ENCODE measurements at regions not wholly inside any gene's neighbourhood (a gene's known extent, or its start where the extent isn't known, plus 50 kb on each side); places are given as distances from the start of the nearest gene placed in this dataset.

DNA sequence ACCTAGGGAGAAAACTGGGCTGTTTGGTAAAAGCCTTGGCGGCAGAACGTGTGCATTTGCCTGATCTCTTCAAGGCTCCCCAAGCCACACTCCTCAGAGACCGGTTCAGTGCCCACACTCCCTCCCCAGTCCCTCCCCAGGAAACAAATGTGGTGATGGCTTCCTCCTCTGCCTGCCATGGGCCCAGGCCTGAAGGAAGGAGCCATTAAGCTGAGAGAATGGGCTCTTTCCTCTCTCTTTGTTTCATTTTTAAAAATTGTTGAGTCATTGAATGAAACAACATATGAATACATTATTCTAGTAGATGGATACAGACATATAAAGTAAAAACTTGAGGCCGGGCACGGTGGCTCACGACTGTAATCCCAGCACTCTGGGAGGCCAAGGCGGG, 50.6 kb upstream of the YWHAQ start:
- Histone ChIP-seq H3K4me3 (no peak overlapping the region), H3K36me3 (no peaks in the 10 kb centered on the region), H3K27me3 (ENCODE audit: low read depth) (no peaks in the 10 kb centered on the region), H3K9me3 (replicated peaks) (no peaks in the 10 kb centered on the region), H3K27ac (replicated peaks) (no peak overlapping the region), H3K4me1 (no peaks in the 10 kb centered on the region)
- TF ChIP-seq, protein P1, sequence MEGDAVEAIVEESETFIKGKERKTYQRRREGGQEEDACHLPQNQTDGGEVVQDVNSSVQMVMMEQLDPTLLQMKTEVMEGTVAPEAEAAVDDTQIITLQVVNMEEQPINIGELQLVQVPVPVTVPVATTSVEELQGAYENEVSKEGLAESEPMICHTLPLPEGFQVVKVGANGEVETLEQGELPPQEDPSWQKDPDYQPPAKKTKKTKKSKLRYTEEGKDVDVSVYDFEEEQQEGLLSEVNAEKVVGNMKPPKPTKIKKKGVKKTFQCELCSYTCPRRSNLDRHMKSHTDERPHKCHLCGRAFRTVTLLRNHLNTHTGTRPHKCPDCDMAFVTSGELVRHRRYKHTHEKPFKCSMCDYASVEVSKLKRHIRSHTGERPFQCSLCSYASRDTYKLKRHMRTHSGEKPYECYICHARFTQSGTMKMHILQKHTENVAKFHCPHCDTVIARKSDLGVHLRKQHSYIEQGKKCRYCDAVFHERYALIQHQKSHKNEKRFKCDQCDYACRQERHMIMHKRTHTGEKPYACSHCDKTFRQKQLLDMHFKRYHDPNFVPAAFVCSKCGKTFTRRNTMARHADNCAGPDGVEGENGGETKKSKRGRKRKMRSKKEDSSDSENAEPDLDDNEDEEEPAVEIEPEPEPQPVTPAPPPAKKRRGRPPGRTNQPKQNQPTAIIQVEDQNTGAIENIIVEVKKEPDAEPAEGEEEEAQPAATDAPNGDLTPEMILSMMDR (IDR thresholded peaks at IDR 0.05; ENCODE audit: borderline replicate concordance): no peak
- intact Hi-C loops (cut with micrococcal nuclease): no loop called here
- DNase-seq: no peak

DNA sequence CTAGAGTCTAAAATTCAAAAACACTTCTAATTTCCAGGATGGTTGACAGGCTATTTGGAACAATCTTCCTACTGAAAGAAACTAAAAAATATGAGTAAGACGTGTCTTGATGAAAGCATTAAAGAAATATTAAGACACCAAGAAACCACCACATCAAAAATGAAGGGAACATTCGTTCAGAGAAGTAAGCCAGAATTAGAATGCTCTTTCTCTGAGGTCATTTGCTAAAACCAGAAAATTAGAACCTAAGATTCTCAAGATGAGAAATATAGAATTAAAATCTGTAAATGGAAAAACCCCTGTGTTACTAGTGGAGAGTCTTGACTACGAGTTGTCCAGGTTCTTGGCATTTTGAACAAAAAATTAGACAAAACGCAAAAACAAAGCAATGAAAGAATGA, 54.8 kb upstream of the YWHAQ start:
- TF ChIP-seq, protein P1 (IDR thresholded peaks at IDR 0.05; ENCODE audit: borderline replicate concordance): no peak
- H3K4me1 ChIP-seq: peaks cover 5% of the 10 kb centered on the region
- H3K9me3 ChIP-seq (replicated peaks): no peaks in the 10 kb centered on the region
- no peak overlapping the region for H3K27ac ChIP-seq (replicated peaks)
- no peaks in the 10 kb centered on the region for H3K36me3 ChIP-seq
- no peak for DNase-seq
- intact Hi-C loops (cut with micrococcal nuclease): no loop called here
- no peaks in the 10 kb centered on the region for H3K27me3 ChIP-seq (ENCODE audit: low read depth)
- no peak overlapping the region for H3K4me3 ChIP-seq

- Histone ChIP-seq H3K36me3 (no peaks in the 10 kb centered on the region), H3K4me3 (no peak overlapping the region), H3K27ac (replicated peaks) (no peak overlapping the region), H3K4me1 (peaks cover 9% of the 10 kb centered on the region), H3K27me3 (ENCODE audit: low read depth) (no peaks in the 10 kb centered on the region), H3K9me3 (replicated peaks) (no peaks in the 10 kb centered on the region)
- DNase-seq: no peak
- intact Hi-C loops (cut with micrococcal nuclease): no loop called here
- TF ChIP-seq, protein P1 (IDR thresholded peaks at IDR 0.05; ENCODE audit: borderline replicate concordance): no peak
These were observed 55.3 kb upstream of the YWHAQ start for GRCh38 chr2:9686061-9686460.

DNA sequence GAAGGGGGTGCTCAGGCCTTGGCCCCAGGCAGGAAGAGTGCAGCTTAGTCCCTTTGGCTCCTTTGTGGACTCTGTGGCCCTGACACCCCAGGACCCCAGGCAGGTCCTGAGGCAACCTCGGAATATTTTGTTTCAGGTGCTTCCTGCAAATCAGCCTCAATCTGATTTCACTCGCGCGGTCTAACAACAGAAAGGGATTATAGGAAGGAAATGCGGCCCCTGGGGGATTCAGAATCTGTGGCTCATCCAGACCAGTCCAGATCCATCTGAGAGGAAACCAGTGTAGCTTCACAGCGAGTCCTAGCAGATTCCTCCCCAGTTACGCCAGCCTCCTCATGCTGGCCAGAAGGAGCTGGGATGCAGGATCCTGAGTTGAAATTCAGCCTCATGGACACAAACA, 59.5 kb upstream of the YWHAQ start:
- Histone ChIP-seq H3K9me3 (replicated peaks) (no peaks in the 10 kb centered on the region), H3K27me3 (ENCODE audit: low read depth) (no peaks in the 10 kb centered on the region), H3K4me3 (no peak overlapping the region), H3K36me3 (no peaks in the 10 kb centered on the region), H3K27ac (replicated peaks) (peak overlapping the region; percentile 45), H3K4me1 (peaks cover 27% of the 10 kb centered on the region)
- peak; percentile 63 for DNase-seq
- TF ChIP-seq, protein P1 (IDR thresholded peaks at IDR 0.05; ENCODE audit: borderline replicate concordance): no peak
- intact Hi-C loops (cut with micrococcal nuclease): no loop called here

DNA sequence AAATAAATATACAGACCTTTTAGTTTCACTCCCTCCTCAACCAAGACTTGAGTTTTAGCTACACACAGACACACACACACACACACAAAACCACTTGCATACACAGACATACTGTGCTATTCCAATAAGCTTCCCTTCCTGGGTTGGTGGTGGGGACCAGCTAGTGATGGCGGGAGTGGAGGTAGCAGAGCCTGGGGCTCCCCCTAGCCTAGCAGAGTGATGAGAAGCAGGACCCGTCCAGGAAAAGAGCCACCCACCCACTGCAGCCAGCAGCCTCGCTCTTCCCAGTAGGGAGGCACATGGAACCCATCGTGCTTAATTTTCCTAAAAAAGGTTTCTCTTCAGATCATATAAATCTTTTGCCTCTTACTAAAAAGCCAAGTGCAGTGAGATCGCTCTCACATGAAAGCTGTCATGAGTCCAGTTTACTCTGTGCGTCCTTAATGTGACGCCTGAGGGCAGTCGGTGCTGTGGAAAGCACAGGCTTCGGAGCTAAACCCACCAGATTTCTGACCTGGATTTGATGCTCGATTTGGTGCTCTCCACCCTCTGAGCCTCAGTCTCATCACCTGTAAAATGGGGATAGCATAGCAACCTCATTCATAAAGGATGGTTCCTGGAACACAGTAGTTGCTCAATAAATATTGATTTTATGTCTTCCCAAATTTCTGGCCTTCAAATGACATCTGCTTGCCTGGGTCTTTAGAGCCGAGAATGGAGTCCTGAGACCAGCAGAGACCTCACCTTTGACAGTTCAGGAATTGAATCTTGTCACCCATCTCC, 60.1 kb upstream of the YWHAQ start:
- Histone ChIP-seq H3K4me3 (no peak overlapping the region), H3K4me1 (peaks cover 27% of the 10 kb centered on the region), H3K27ac (replicated peaks) (peak overlapping the region; percentile 45), H3K9me3 (replicated peaks) (no peaks in the 10 kb centered on the region), H3K36me3 (no peaks in the 10 kb centered on the region), H3K27me3 (ENCODE audit: low read depth) (no peaks in the 10 kb centered on the region)
- intact Hi-C loops (cut with micrococcal nuclease): no loop called here
- TF ChIP-seq, protein P1 (IDR thresholded peaks at IDR 0.05; ENCODE audit: borderline replicate concordance): no peak
- DNase-seq: no peak
